Astrocyte (in vitro differentiated cells and primary cell): ENCODE measurements at regions not wholly inside any gene's neighbourhood (a gene's known extent, or its start where the extent isn't known, plus 50 kb on each side); places are given as distances from the start of the nearest gene placed in this dataset.

Source experiments
- DNase-seq: peaks from one replicate; pipeline ENCODE4 v3.0.0-alpha.2; 2010; ENCODE audit warnings: low read depth
- FAIRE-seq: peaks from 2 replicates; lab custom pipeline; 2011; peaks lifted over from hg19 to GRCh38; lab: Jason Lieb, UNC
- H2AFZ ChIP-seq: 2 replicates; pipeline ENCODE4 v1.6.0; 2012; ENCODE audit warnings: low read depth, low read length, inconsistent platforms
- H3K27ac ChIP-seq: 2 replicates; pipeline ENCODE4 v1.5.1; 2011; ENCODE audit warnings: low read depth, low read length, inconsistent platforms
- H3K27me3 ChIP-seq: 2 replicates; pipeline ENCODE4 v1.6.0; 2011; ENCODE audit warnings: low read length, inconsistent platforms; ENCODE audit not compliant: insufficient read depth
- H3K36me3 ChIP-seq: 2 replicates; pipeline ENCODE4 v1.5.1; 2011; ENCODE audit warnings: low read length, inconsistent platforms; ENCODE audit not compliant: insufficient read depth
- H3K4me1 ChIP-seq: 2 replicates; pipeline ENCODE4 v1.5.1; 2011; ENCODE audit warnings: low read length, inconsistent platforms; ENCODE audit not compliant: insufficient read depth
- H3K4me2 ChIP-seq: 2 replicates; pipeline ENCODE4 v1.6.0; 2012; ENCODE audit warnings: low read length, inconsistent platforms
- H3K4me3 ChIP-seq: 2 replicates; pipeline ENCODE4 v1.5.1; 2011; ENCODE audit warnings: low read depth, mild to moderate bottlenecking, low read length, inconsistent platforms; ENCODE audit not compliant: insufficient read depth
- H3K79me2 ChIP-seq: 2 replicates; pipeline ENCODE4 v1.6.0; 2012; ENCODE audit warnings: mild to moderate bottlenecking, low read length, inconsistent platforms; ENCODE audit not compliant: insufficient read depth
- H3K9ac ChIP-seq: 2 replicates; pipeline ENCODE4 v1.6.0; 2012; ENCODE audit warnings: mild to moderate bottlenecking, low read length, inconsistent platforms
- H3K9me3 ChIP-seq: 2 replicates; pipeline ENCODE4 v1.5.1; 2012; ENCODE audit warnings: low read depth, mild to moderate bottlenecking, low read length, inconsistent platforms; ENCODE audit not compliant: insufficient read depth
- H4K20me1 ChIP-seq: 2 replicates; pipeline ENCODE4 v1.6.0; 2012; ENCODE audit warnings: low read length, inconsistent platforms; ENCODE audit not compliant: insufficient read depth
- H3K27ac Mint-ChIP-seq: one replicate; pipeline ENCODE4 v1.8.0; 2021; ENCODE audit warnings: mild to moderate bottlenecking, mixed read lengths; ENCODE audit not compliant: unreplicated experiment
- H3K27me3 Mint-ChIP-seq: one replicate; pipeline ENCODE4 v1.8.0; 2021; ENCODE audit warnings: low read depth, mixed read lengths; ENCODE audit not compliant: unreplicated experiment
- H3K36me3 Mint-ChIP-seq: one replicate; pipeline ENCODE4 v1.8.0; 2021; ENCODE audit warnings: low read depth, mixed read lengths; ENCODE audit not compliant: unreplicated experiment
- H3K4me1 Mint-ChIP-seq: one replicate; pipeline ENCODE4 v1.8.0; 2021; ENCODE audit warnings: low read depth, mixed read lengths; ENCODE audit not compliant: unreplicated experiment
- H3K4me3 Mint-ChIP-seq: one replicate; pipeline ENCODE4 v1.8.0; 2021; ENCODE audit warnings: mild to moderate bottlenecking, moderate library complexity, mixed read lengths; ENCODE audit not compliant: unreplicated experiment
- H3K9me3 Mint-ChIP-seq: one replicate; pipeline ENCODE4 v1.8.0; 2021; ENCODE audit warnings: mild to moderate bottlenecking, mixed read lengths; ENCODE audit not compliant: unreplicated experiment
- EZH2 ChIP-seq: IDR thresholded peaks from 2 replicates; pipeline ENCODE4 v1.6.1; 2012; ENCODE audit warnings: mild to moderate bottlenecking, low read length, inconsistent platforms; ENCODE audit not compliant: insufficient read depth
- TF ChIP-seq, protein P1 (sequence below): IDR thresholded peaks from 2 replicates; pipeline ENCODE4 v1.5.1; 2011; ENCODE audit warnings: low read depth, mild to moderate bottlenecking, inconsistent platforms, low read length, moderate library complexity; ENCODE audit not compliant: insufficient read depth

DNA sequence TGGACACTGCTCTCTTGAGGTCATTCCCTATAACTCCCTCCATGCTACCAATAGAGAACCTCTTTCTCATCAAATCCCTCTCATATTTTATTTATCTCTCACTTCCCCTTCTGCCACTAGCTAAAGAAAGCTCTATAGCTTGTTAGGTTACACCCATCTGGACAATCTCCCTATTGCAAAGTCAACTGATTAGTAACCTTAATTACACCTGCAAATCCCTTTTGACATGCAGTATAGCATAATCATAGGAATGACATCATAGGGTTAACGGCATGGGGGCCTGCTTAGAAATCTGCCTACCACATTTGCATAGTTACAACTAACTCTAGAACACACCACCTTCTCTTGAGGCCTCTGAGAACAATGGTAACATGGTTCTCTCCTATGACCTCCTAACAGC lies 181.2 kb downstream of the EMP1 start:
- Histone ChIP-seq H3K36me3 (no peaks in the 10 kb centered on the region), H3K79me2 (no peaks in the 10 kb centered on the region), H3K4me3 (no peak overlapping the region), H3K27ac (no peak overlapping the region), H3K9ac (no peak overlapping the region), H3K4me2 (no peak overlapping the region), H3K27me3 (peaks cover 2% of the 10 kb centered on the region), H4K20me1 (no peaks in the 10 kb centered on the region), H2AFZ (no peak overlapping the region), H3K4me1 (no peaks in the 10 kb centered on the region), H3K9me3 (no peaks in the 10 kb centered on the region)
- peaks cover 11% of the 10 kb centered on the region for H3K4me1 Mint-ChIP-seq
- TF ChIP-seq, protein P1, sequence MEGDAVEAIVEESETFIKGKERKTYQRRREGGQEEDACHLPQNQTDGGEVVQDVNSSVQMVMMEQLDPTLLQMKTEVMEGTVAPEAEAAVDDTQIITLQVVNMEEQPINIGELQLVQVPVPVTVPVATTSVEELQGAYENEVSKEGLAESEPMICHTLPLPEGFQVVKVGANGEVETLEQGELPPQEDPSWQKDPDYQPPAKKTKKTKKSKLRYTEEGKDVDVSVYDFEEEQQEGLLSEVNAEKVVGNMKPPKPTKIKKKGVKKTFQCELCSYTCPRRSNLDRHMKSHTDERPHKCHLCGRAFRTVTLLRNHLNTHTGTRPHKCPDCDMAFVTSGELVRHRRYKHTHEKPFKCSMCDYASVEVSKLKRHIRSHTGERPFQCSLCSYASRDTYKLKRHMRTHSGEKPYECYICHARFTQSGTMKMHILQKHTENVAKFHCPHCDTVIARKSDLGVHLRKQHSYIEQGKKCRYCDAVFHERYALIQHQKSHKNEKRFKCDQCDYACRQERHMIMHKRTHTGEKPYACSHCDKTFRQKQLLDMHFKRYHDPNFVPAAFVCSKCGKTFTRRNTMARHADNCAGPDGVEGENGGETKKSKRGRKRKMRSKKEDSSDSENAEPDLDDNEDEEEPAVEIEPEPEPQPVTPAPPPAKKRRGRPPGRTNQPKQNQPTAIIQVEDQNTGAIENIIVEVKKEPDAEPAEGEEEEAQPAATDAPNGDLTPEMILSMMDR, result no peak
- TF ChIP-seq EZH2, result no peak
- peaks cover 6% of the 10 kb centered on the region for H3K9me3 Mint-ChIP-seq
- DNase-seq, result no peak
- H3K27me3 Mint-ChIP-seq, result peaks cover 4% of the 10 kb centered on the region
- no peaks in the 10 kb centered on the region for H3K36me3 Mint-ChIP-seq
- H3K27ac Mint-ChIP-seq, result no peak overlapping the region
- no peak for FAIRE-seq
- no peak overlapping the region for H3K4me3 Mint-ChIP-seq

- H3K4me1 ChIP-seq, result no peaks in the 10 kb centered on the region
- no peaks in the 10 kb centered on the region for H3K79me2 ChIP-seq
- no peak overlapping the region for H3K4me2 ChIP-seq
- no peaks in the 10 kb centered on the region for H3K9me3 ChIP-seq
- H3K27me3 ChIP-seq, result peaks cover 2% of the 10 kb centered on the region
- DNase-seq (no peak), FAIRE-seq (no peak)
- H2AFZ ChIP-seq, result no peak overlapping the region
- Mint-ChIP-seq H3K4me3 (no peak overlapping the region), H3K36me3 (no peaks in the 10 kb centered on the region), H3K27ac (peak overlapping the region; percentile 70), H3K4me1 (peaks cover 8% of the 10 kb centered on the region), H3K9me3 (peaks cover 6% of the 10 kb centered on the region), H3K27me3 (peaks cover 2% of the 10 kb centered on the region)
- TF ChIP-seq EZH2, result no peak
- H4K20me1 ChIP-seq, result no peaks in the 10 kb centered on the region
- no peak overlapping the region for H3K9ac ChIP-seq
- H3K27ac ChIP-seq, result no peak overlapping the region
- H3K36me3 ChIP-seq, result no peaks in the 10 kb centered on the region
- H3K4me3 ChIP-seq, result no peak overlapping the region
Observed at GRCh38 chr12:13376610-13377373, 180.3 kb downstream of the EMP1 start.

- no peak overlapping the region for H3K4me2 ChIP-seq
Observed at GRCh38 chr12:13375583-13376345, 179.2 kb downstream of the EMP1 start.

More at GRCh38 chr12:13375583-13376345, 179.2 kb downstream of the EMP1 start:
- H3K27me3 ChIP-seq, result peaks cover 2% of the 10 kb centered on the region
- TF ChIP-seq, protein P1, result no peak
- no peak for TF ChIP-seq EZH2
- H3K4me3 ChIP-seq, result no peak overlapping the region
- H2AFZ ChIP-seq, result no peak overlapping the region
- Mint-ChIP-seq H3K4me1 (peaks cover 8% of the 10 kb centered on the region), H3K36me3 (no peaks in the 10 kb centered on the region), H3K4me3 (no peak overlapping the region), H3K27ac (no peak overlapping the region), H3K9me3 (peaks cover 6% of the 10 kb centered on the region), H3K27me3 (peaks cover 2% of the 10 kb centered on the region)
- H3K36me3 ChIP-seq, result no peaks in the 10 kb centered on the region
- H3K4me1 ChIP-seq, result no peaks in the 10 kb centered on the region
- no peaks in the 10 kb centered on the region for H4K20me1 ChIP-seq
- H3K79me2 ChIP-seq, result no peaks in the 10 kb centered on the region
- no peak overlapping the region for H3K9ac ChIP-seq
- FAIRE-seq (no peak), DNase-seq (no peak)
- no peak overlapping the region for H3K27ac ChIP-seq
- no peaks in the 10 kb centered on the region for H3K9me3 ChIP-seq
